H1 (cell line): ENCODE measurements at regions not wholly inside any gene's neighbourhood (a gene's known extent, or its start where the extent isn't known, plus 50 kb on each side); places are given as distances from the start of the nearest gene placed in this dataset.

Source experiments
- ATF2 ChIP-seq: IDR thresholded peaks from 2 replicates; pipeline ENCODE4 v1.6.1; 2012; ENCODE audit warnings: low read length, inconsistent platforms
- BACH1 ChIP-seq: IDR thresholded peaks from 2 replicates; pipeline ENCODE4 v1.6.1; 2012; ENCODE audit warnings: low read length, improper control_type of control experiment
- CBX8 ChIP-seq: fragments of 300-800, 300-1000 bp; sonication (generic); IDR thresholded peaks from 2 replicates; pipeline ENCODE4 v1.7.1; 2016; ENCODE audit warnings: low read depth, low read length, borderline replicate concordance
- EP300 ChIP-seq, 2 experiments: IDR thresholded peaks; 1 replicate in 1 of 2; 2 replicates in 1 of 2; pipeline ENCODE4 v1.6.1; 2011 to 2012; ENCODE audit warnings: low read depth in 2 of 2, low read length in 2 of 2, mild to moderate bottlenecking in 2 of 2, borderline replicate concordance in 1 of 2, inconsistent platforms in 1 of 2, moderate library complexity in 1 of 2
- EZH2 ChIP-seq: fragments of 200-600 bp; sonication (generic); IDR thresholded peaks from 2 replicates; pipeline ENCODE4 v1.7.1; 2012; ENCODE audit warnings: low read depth, mild to moderate bottlenecking, moderate library complexity, low read length, inconsistent platforms; ENCODE audit not compliant: severe bottlenecking
- FOSL1 ChIP-seq: IDR thresholded peaks from 2 replicates; pipeline ENCODE4 v1.6.1; 2011; ENCODE audit warnings: mild to moderate bottlenecking, low read depth, low read length, moderate library complexity; ENCODE audit not compliant: insufficient read depth
- JUND ChIP-seq: IDR thresholded peaks from 2 replicates; pipeline ENCODE4 v1.6.1; 2011; ENCODE audit warnings: mild to moderate bottlenecking, improper control_type of control experiment, low read length
- POU5F1 ChIP-seq: IDR thresholded peaks from 2 replicates; pipeline ENCODE4 v1.6.1; 2011; ENCODE audit warnings: low read depth, mild to moderate bottlenecking, low read length, moderate library complexity
- RBBP5 ChIP-seq: IDR thresholded peaks from 2 replicates; pipeline ENCODE4 v1.7.1; 2012; ENCODE audit warnings: low read depth, mild to moderate bottlenecking, inconsistent platforms, low read length, moderate library complexity, borderline replicate concordance
- SP2 ChIP-seq: IDR thresholded peaks from 2 replicates; pipeline ENCODE4 v1.6.1; 2012; ENCODE audit warnings: mild to moderate bottlenecking, low read length, inconsistent platforms
- SUZ12 ChIP-seq: fragments of 200-600 bp; sonication (generic); IDR thresholded peaks from 2 replicates; pipeline ENCODE4 v1.6.1; 2012; ENCODE audit warnings: mild to moderate bottlenecking, inconsistent platforms, low read length, moderate library complexity, mixed read lengths
- TAF7 ChIP-seq: optimal IDR thresholded peaks from 2 replicates; pipeline ENCODE3; 2011; ENCODE audit warnings: low read depth, mild to moderate bottlenecking, inconsistent platforms, low read length, moderate library complexity, borderline replicate concordance
- TF ChIP-seq, protein P1 (sequence below): IDR thresholded peaks from 2 replicates; pipeline ENCODE4 v1.6.1; 2011; ENCODE audit warnings: low read length, improper control_type of control experiment
- TF ChIP-seq, protein P2 (sequence below): IDR thresholded peaks from 2 replicates; pipeline ENCODE4 v1.6.1; 2012; ENCODE audit warnings: inconsistent platforms

DNA sequence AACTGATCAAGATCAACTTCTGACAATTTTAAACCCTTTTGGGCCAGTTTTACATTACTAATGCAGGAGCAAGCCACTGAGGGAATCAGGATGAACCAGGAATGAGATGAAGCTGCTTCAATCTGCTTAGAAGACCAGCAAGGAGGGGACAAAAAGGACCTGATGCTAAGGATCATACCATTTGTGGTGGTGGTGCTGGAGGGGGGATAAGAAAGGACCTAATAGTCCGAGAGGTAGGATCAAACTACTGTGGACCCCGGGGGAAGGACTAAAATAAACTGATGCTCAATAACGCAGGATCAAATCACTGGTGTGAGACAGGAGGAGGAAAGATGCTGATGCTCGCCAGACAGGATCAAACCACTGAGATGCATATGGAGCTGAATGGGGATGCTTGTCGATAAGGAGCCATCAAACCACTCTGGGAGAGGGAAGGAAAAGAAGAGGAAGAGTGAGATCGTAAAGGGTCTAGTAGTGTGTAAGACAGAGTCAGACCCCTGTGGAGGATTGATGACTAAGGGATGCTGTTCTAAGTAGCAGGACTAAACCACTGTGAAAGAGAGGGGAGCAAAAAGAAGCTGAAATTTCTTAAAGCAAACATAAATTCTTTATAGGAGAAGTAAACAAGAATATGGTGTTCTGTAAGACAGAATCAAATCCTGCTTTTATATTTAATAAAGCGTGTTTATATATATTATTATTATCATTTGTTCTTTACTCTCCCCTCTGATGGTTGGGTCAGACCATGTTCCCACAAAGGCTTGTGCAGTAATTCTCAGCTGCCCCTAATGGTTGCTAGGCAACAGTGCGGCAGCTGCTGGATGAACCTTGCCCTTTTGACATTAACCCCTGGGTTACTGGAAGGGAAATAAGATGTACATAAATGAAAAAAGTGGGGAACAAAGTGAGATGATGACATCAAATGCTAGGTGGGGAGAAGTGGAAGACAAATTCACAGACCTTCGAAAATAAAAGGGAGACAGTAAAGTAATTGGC is 432.5 kb upstream of the FGF16 start (continued):
- no peak for TF ChIP-seq ATF2
- TF ChIP-seq, protein P1, sequence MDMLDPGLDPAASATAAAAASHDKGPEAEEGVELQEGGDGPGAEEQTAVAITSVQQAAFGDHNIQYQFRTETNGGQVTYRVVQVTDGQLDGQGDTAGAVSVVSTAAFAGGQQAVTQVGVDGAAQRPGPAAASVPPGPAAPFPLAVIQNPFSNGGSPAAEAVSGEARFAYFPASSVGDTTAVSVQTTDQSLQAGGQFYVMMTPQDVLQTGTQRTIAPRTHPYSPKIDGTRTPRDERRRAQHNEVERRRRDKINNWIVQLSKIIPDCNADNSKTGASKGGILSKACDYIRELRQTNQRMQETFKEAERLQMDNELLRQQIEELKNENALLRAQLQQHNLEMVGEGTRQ: no peak
- no peak for TF ChIP-seq RBBP5
- no peak for TF ChIP-seq TAF7
- TF ChIP-seq FOSL1: no peak
- TF ChIP-seq EP300 (IDR thresholded peaks at IDR 0.05; ENCODE audit: borderline replicate concordance in 1 of 2, low read depth in 2 of 2, low read length in 2 of 2): peak in 1 of 2 experiments; percentile 35; a peak in 1 of 3 replicates
- TF ChIP-seq JUND: peak; percentile 53; the same call in 1 of the 2 replicates
- TF ChIP-seq CBX8: no peak
- TF ChIP-seq BACH1: peak; percentile 73
- no peak for TF ChIP-seq SUZ12
- TF ChIP-seq POU5F1: no peak
- TF ChIP-seq SP2: no peak
- TF ChIP-seq EZH2: no peak
- TF ChIP-seq, protein P2, sequence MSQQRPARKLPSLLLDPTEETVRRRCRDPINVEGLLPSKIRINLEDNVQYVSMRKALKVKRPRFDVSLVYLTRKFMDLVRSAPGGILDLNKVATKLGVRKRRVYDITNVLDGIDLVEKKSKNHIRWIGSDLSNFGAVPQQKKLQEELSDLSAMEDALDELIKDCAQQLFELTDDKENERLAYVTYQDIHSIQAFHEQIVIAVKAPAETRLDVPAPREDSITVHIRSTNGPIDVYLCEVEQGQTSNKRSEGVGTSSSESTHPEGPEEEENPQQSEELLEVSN: no peak
